ENCODE measurements at regions not wholly inside any gene's neighbourhood (a gene's known extent, or its start where the extent isn't known, plus 50 kb on each side); places are given as distances from the start of the nearest gene placed in this dataset.

DNA sequence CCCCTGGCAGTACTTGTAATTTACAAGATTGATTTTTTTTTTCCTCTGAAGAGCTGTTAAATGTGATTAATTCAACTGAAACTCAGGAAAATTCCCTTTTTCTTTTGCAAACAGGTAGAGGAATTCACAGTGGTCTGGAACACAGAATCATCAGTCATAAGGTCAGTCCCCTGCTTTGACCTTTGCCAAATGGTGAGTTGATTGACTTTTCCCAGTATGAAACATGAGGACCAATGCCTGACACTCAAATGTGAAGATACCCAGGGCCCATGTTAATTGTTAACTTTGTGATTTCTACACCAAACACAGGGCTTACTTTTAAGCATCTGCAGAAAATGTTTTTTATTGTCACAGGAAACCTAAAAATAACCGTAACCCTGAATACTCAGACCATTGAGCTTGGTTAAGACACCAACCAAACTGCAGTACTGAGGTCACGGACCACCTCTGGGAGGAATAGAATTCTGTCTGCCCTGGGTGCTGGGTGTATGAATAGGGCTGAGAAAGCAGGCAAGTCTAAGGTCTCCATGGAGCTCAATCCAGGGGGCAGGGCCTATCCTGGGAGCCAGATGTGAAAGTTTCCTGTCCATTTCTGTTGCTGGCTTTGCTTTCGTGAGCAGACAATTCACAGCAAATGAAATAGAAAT, 192.4 kb downstream of the TMX1 start:
- no peak for DNase-seq (ENCODE audit: low spot score)
- TF ChIP-seq, protein P1, sequence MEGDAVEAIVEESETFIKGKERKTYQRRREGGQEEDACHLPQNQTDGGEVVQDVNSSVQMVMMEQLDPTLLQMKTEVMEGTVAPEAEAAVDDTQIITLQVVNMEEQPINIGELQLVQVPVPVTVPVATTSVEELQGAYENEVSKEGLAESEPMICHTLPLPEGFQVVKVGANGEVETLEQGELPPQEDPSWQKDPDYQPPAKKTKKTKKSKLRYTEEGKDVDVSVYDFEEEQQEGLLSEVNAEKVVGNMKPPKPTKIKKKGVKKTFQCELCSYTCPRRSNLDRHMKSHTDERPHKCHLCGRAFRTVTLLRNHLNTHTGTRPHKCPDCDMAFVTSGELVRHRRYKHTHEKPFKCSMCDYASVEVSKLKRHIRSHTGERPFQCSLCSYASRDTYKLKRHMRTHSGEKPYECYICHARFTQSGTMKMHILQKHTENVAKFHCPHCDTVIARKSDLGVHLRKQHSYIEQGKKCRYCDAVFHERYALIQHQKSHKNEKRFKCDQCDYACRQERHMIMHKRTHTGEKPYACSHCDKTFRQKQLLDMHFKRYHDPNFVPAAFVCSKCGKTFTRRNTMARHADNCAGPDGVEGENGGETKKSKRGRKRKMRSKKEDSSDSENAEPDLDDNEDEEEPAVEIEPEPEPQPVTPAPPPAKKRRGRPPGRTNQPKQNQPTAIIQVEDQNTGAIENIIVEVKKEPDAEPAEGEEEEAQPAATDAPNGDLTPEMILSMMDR (IDR thresholded peaks at IDR 0.05; ENCODE audit: borderline replicate concordance, control extremely low read depth, extremely low read depth, insufficient read depth, missing control alignments), result no peak
- in situ Hi-C loops (cut with MboI; ENCODE audit: low sequenced_read_pairs, unreplicated experiment), result no loop called here

DNA sequence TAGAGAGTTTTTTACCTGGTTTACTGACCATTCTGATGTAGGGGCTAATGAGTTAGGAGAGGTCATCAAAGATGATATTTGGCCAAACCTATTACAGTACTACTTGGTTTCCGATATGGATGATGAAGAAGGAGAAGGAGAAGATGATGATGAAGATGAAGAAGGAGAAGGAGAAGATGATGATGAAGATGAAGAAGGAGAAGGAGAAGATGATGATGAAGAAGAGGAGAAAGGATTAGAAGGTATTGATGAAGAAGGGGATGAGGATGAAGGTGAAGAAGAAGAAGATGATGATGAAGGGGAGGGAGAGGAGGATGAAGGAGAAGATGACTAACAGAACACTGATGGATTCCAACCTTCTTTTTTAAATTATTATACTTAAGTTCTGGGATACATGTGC, 196.6 kb downstream of the TMX1 start:
- TF ChIP-seq, protein P1 (IDR thresholded peaks at IDR 0.05; ENCODE audit: borderline replicate concordance, control extremely low read depth, extremely low read depth, insufficient read depth, missing control alignments), result no peak
- DNase-seq (ENCODE audit: low spot score), result no peak
- in situ Hi-C loops (cut with MboI; ENCODE audit: low sequenced_read_pairs, unreplicated experiment), result no loop called here

DNA sequence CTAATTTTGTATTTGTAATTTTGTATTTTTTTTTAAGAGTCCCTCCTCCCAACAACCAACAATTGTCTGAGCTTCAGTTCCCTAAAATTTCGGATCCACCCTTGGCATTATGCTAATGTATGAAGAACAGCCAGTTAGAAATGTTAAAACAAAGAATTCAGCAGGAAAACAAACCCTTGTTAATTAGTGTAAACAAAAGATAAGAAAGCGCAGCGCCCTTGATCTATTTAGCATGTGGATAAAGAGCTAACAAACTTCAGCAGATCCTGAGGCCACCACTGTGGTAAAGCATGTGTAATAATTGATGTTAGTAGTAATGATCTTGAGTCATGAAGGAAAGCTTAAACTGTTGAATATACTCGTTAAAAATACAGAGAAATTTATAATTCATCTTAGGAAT, 199.8 kb downstream of the TMX1 start:
- DNase-seq (ENCODE audit: low spot score), result no peak

DNA sequence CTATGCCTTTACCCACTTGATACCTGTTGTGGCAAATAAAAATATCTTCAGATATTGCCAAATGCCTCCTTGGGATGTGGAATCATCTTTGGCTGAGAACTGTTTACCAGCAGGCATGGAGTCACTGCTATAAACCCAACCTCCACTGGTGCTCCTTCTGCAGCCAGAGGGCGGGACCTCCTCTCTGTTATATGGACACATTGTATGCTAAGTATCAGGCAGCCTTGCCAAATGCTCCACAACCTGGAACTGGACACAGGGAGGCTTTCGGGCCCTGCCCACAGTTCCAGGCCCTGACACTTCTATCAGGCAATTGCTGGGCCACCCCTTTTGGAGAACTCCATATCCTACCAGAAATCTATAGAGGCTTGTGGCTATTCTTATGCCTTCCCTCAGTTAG, 201.0 kb downstream of the TMX1 start:
- in situ Hi-C loops (cut with MboI; ENCODE audit: low sequenced_read_pairs, unreplicated experiment), result no loop called here
- no peak for DNase-seq (ENCODE audit: low spot score)
- TF ChIP-seq, protein P1 (IDR thresholded peaks at IDR 0.05; ENCODE audit: borderline replicate concordance, control extremely low read depth, extremely low read depth, insufficient read depth, missing control alignments), result no peak

More for the DNA sequence above, 199.8 kb downstream of the TMX1 start:
- TF ChIP-seq, protein P1 (IDR thresholded peaks at IDR 0.05; ENCODE audit: borderline replicate concordance, control extremely low read depth, extremely low read depth, insufficient read depth, missing control alignments), result no peak
- in situ Hi-C loops (cut with MboI; ENCODE audit: low sequenced_read_pairs, unreplicated experiment), result no loop called here

DNA sequence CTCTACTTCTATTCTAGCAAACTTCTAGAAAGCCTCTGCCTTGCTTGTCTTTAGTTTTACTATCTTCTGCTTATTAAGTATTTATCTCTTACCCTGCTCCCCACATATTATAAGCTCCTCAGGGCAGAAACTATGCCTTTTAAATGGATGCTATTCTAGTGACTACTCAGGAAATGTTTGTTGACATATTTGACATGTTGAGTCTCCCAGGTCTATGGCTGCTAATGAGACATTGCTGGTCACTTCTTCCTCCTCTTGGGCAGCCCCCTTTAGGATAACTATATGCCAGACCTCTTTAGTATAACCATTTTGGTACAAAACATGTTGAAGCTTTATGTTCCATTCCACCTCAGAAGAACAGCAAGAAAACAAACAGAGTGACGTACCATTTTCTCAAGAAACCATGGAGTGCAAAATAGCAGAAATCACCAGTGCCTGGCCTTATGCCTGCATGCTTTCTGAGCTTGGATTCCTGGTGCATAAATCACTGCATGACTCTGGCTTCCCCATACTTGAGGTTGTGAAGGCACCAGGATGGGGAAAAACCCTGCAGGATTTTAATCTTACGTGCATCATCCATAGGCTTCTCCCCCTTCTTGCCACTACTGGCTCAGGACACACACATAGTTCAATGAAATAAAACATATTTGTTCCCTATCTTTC, 202.6 kb downstream of the TMX1 start:
- in situ Hi-C loops (cut with MboI; ENCODE audit: low sequenced_read_pairs, unreplicated experiment), result no loop called here
- TF ChIP-seq, protein P1 (IDR thresholded peaks at IDR 0.05; ENCODE audit: borderline replicate concordance, control extremely low read depth, extremely low read depth, insufficient read depth, missing control alignments), result no peak
- no peak for DNase-seq (ENCODE audit: low spot score)

DNA sequence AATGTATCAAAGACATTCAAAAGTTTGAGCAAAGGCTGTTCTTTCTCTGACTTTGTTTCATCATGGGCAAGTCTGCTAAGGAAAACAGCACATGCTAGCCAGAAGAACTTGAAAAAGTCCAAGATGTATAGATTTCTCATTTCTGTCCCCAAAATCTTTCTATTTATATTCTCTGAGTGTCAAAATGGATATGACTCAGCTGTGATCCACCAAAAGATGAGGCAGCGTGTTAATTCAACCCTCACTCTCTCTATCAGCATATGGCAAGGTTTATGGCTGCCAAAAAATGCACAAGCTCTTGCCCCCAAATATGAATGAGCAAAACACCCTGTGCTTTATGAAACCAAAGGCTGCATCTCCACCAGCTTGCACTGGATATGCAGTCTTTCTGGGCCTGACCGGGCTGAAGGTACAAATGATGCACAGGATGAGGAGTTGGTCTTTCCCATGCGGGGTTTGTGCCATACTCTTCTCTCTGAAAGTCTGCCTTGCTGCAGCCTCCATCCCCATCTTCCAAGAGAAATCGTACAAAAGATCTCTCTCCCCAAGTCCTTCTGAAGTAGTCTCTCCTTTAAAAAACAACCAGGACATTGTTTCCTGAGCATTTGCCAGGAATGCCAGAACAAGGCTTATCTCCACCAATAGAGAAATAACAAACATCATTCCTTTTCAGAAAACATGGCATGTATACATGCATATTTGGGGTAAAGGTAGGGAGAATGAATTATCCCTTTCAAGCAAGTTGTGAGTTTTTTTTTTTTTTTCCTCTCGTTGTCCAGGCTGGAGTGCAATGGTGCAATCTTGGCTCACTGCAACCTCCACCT, 203.4 kb downstream of the TMX1 start:
- in situ Hi-C loops (cut with MboI; ENCODE audit: low sequenced_read_pairs, unreplicated experiment), result no loop called here
- TF ChIP-seq, protein P1 (IDR thresholded peaks at IDR 0.05; ENCODE audit: borderline replicate concordance, control extremely low read depth, extremely low read depth, insufficient read depth, missing control alignments), result no peak
- DNase-seq (ENCODE audit: low spot score), result no peak

Data from GM13976 (cell line).